ENCODE measurements at regions not wholly inside any gene's neighbourhood (a gene's known extent, or its start where the extent isn't known, plus 50 kb on each side); places are given as distances from the start of the nearest gene placed in this dataset.

DNA sequence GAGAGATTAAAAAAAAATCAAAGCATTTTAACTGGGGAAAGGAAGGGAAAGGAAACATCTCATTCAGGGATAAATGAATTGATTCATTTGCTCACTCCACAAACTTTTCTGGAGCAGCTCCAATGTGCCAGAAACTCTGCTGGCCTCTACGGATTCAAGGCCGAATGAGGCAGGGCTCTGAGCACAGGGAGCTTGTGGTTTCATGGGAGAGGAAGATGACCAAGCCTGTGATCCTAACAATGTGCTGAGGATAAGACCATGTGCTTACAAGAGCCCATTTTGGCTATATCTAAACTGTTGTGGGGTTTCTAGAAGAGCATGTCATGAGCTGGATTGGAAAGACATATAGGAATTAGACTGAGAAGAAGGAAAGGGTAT lies 137.5 kb downstream of the ZNF674 start:
- TF ChIP-seq, protein P1, sequence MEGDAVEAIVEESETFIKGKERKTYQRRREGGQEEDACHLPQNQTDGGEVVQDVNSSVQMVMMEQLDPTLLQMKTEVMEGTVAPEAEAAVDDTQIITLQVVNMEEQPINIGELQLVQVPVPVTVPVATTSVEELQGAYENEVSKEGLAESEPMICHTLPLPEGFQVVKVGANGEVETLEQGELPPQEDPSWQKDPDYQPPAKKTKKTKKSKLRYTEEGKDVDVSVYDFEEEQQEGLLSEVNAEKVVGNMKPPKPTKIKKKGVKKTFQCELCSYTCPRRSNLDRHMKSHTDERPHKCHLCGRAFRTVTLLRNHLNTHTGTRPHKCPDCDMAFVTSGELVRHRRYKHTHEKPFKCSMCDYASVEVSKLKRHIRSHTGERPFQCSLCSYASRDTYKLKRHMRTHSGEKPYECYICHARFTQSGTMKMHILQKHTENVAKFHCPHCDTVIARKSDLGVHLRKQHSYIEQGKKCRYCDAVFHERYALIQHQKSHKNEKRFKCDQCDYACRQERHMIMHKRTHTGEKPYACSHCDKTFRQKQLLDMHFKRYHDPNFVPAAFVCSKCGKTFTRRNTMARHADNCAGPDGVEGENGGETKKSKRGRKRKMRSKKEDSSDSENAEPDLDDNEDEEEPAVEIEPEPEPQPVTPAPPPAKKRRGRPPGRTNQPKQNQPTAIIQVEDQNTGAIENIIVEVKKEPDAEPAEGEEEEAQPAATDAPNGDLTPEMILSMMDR (IDR thresholded peaks at IDR 0.05 in 2 of 3, conservative IDR thresholded peaks at IDR 0.05 in 1 of 3; ENCODE audit: insufficient read depth in 2 of 3, low read depth in 1 of 3, low read length in 3 of 3): no peak
- TF ChIP-seq GTF2F1 (IDR thresholded peaks at IDR 0.05; ENCODE audit: low read depth, low read length): no peak
- TF ChIP-seq, protein P2, sequence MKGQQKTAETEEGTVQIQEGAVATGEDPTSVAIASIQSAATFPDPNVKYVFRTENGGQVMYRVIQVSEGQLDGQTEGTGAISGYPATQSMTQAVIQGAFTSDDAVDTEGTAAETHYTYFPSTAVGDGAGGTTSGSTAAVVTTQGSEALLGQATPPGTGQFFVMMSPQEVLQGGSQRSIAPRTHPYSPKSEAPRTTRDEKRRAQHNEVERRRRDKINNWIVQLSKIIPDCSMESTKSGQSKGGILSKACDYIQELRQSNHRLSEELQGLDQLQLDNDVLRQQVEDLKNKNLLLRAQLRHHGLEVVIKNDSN (CRISPR knock-in tag; IDR thresholded peaks at IDR 0.05): no peak
- TF ChIP-seq, protein P3, sequence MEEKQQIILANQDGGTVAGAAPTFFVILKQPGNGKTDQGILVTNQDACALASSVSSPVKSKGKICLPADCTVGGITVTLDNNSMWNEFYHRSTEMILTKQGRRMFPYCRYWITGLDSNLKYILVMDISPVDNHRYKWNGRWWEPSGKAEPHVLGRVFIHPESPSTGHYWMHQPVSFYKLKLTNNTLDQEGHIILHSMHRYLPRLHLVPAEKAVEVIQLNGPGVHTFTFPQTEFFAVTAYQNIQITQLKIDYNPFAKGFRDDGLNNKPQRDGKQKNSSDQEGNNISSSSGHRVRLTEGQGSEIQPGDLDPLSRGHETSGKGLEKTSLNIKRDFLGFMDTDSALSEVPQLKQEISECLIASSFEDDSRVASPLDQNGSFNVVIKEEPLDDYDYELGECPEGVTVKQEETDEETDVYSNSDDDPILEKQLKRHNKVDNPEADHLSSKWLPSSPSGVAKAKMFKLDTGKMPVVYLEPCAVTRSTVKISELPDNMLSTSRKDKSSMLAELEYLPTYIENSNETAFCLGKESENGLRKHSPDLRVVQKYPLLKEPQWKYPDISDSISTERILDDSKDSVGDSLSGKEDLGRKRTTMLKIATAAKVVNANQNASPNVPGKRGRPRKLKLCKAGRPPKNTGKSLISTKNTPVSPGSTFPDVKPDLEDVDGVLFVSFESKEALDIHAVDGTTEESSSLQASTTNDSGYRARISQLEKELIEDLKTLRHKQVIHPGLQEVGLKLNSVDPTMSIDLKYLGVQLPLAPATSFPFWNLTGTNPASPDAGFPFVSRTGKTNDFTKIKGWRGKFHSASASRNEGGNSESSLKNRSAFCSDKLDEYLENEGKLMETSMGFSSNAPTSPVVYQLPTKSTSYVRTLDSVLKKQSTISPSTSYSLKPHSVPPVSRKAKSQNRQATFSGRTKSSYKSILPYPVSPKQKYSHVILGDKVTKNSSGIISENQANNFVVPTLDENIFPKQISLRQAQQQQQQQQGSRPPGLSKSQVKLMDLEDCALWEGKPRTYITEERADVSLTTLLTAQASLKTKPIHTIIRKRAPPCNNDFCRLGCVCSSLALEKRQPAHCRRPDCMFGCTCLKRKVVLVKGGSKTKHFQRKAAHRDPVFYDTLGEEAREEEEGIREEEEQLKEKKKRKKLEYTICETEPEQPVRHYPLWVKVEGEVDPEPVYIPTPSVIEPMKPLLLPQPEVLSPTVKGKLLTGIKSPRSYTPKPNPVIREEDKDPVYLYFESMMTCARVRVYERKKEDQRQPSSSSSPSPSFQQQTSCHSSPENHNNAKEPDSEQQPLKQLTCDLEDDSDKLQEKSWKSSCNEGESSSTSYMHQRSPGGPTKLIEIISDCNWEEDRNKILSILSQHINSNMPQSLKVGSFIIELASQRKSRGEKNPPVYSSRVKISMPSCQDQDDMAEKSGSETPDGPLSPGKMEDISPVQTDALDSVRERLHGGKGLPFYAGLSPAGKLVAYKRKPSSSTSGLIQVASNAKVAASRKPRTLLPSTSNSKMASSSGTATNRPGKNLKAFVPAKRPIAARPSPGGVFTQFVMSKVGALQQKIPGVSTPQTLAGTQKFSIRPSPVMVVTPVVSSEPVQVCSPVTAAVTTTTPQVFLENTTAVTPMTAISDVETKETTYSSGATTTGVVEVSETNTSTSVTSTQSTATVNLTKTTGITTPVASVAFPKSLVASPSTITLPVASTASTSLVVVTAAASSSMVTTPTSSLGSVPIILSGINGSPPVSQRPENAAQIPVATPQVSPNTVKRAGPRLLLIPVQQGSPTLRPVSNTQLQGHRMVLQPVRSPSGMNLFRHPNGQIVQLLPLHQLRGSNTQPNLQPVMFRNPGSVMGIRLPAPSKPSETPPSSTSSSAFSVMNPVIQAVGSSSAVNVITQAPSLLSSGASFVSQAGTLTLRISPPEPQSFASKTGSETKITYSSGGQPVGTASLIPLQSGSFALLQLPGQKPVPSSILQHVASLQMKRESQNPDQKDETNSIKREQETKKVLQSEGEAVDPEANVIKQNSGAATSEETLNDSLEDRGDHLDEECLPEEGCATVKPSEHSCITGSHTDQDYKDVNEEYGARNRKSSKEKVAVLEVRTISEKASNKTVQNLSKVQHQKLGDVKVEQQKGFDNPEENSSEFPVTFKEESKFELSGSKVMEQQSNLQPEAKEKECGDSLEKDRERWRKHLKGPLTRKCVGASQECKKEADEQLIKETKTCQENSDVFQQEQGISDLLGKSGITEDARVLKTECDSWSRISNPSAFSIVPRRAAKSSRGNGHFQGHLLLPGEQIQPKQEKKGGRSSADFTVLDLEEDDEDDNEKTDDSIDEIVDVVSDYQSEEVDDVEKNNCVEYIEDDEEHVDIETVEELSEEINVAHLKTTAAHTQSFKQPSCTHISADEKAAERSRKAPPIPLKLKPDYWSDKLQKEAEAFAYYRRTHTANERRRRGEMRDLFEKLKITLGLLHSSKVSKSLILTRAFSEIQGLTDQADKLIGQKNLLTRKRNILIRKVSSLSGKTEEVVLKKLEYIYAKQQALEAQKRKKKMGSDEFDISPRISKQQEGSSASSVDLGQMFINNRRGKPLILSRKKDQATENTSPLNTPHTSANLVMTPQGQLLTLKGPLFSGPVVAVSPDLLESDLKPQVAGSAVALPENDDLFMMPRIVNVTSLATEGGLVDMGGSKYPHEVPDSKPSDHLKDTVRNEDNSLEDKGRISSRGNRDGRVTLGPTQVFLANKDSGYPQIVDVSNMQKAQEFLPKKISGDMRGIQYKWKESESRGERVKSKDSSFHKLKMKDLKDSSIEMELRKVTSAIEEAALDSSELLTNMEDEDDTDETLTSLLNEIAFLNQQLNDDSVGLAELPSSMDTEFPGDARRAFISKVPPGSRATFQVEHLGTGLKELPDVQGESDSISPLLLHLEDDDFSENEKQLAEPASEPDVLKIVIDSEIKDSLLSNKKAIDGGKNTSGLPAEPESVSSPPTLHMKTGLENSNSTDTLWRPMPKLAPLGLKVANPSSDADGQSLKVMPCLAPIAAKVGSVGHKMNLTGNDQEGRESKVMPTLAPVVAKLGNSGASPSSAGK (IDR thresholded peaks at IDR 0.05): no peak
- TF ChIP-seq, protein P4, sequence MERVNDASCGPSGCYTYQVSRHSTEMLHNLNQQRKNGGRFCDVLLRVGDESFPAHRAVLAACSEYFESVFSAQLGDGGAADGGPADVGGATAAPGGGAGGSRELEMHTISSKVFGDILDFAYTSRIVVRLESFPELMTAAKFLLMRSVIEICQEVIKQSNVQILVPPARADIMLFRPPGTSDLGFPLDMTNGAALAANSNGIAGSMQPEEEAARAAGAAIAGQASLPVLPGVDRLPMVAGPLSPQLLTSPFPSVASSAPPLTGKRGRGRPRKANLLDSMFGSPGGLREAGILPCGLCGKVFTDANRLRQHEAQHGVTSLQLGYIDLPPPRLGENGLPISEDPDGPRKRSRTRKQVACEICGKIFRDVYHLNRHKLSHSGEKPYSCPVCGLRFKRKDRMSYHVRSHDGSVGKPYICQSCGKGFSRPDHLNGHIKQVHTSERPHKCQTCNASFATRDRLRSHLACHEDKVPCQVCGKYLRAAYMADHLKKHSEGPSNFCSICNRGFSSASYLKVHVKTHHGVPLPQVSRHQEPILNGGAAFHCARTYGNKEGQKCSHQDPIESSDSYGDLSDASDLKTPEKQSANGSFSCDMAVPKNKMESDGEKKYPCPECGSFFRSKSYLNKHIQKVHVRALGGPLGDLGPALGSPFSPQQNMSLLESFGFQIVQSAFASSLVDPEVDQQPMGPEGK (CRISPR knock-in tag; IDR thresholded peaks at IDR 0.05; ENCODE audit: borderline replicate concordance): no peak
- TF ChIP-seq ZNF175 (CRISPR knock-in tag; IDR thresholded peaks at IDR 0.05; ENCODE audit: low read depth): no peak
- no peak for TF ChIP-seq KLF13 (tag; IDR thresholded peaks at IDR 0.05; ENCODE audit: borderline replicate concordance, low read depth)
- no peak for TF ChIP-seq MXI1 (IDR thresholded peaks at IDR 0.05; ENCODE audit: low read depth, low read length)
- TF ChIP-seq, protein P5, sequence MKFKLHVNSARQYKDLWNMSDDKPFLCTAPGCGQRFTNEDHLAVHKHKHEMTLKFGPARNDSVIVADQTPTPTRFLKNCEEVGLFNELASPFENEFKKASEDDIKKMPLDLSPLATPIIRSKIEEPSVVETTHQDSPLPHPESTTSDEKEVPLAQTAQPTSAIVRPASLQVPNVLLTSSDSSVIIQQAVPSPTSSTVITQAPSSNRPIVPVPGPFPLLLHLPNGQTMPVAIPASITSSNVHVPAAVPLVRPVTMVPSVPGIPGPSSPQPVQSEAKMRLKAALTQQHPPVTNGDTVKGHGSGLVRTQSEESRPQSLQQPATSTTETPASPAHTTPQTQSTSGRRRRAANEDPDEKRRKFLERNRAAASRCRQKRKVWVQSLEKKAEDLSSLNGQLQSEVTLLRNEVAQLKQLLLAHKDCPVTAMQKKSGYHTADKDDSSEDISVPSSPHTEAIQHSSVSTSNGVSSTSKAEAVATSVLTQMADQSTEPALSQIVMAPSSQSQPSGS (CRISPR knock-in tag; IDR thresholded peaks at IDR 0.05): no peak
- TF ChIP-seq, protein P6, sequence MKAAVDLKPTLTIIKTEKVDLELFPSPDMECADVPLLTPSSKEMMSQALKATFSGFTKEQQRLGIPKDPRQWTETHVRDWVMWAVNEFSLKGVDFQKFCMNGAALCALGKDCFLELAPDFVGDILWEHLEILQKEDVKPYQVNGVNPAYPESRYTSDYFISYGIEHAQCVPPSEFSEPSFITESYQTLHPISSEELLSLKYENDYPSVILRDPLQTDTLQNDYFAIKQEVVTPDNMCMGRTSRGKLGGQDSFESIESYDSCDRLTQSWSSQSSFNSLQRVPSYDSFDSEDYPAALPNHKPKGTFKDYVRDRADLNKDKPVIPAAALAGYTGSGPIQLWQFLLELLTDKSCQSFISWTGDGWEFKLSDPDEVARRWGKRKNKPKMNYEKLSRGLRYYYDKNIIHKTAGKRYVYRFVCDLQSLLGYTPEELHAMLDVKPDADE (conservative IDR thresholded peaks at IDR 0.05; ENCODE audit: control insufficient read depth, low read depth, low read length): no peak
